UCSD-AML1 (cell line): ENCODE measurements at regions not wholly inside any gene's neighbourhood (a gene's known extent, or its start where the extent isn't known, plus 50 kb on each side); places are given as distances from the start of the nearest gene placed in this dataset.

Source experiments
- DNase-seq: peaks from one replicate; lab custom pipeline; 2025; ENCODE audit not compliant: unreplicated experiment; lab: John Stamatoyannopoulos, UW

- no peak for DNase-seq
Measured at GRCh38 chr16:9366048-9366969, 274.9 kb downstream of the HAPSTR1 start.

GRCh38 chr16:9370061-9370491, 278.6 kb downstream of the HAPSTR1 start:
- no peak for DNase-seq

GRCh38 chr16:9371713-9372448, 280.4 kb downstream of the HAPSTR1 start:
- no peak for DNase-seq

- no peak for DNase-seq
Measured at GRCh38 chr16:9372934-9373890, 281.8 kb downstream of the HAPSTR1 start.

- no peak for DNase-seq
Measured at GRCh38 chr16:9374061-9374460, 282.6 kb downstream of the HAPSTR1 start.

GRCh38 chr16:9378876-9379275, 287.4 kb downstream of the HAPSTR1 start:
- DNase-seq: no peak

GRCh38 chr16:9380221-9380620, 288.8 kb downstream of the HAPSTR1 start:
- DNase-seq: no peak

- no peak for DNase-seq
Measured at GRCh38 chr16:9381399-9381798, 290.0 kb downstream of the HAPSTR1 start.

GRCh38 chr16:9381905-9382304, 290.5 kb downstream of the HAPSTR1 start:
- no peak for DNase-seq

GRCh38 chr16:9383281-9383680, 291.8 kb downstream of the HAPSTR1 start:
- DNase-seq: no peak

GRCh38 chr16:9384141-9384540, 292.7 kb downstream of the HAPSTR1 start:
- DNase-seq: no peak

GRCh38 chr16:9389543-9390207, 298.2 kb downstream of the HAPSTR1 start:
- no peak for DNase-seq

- no peak for DNase-seq
Measured at GRCh38 chr16:9392956-9393355, 301.5 kb downstream of the HAPSTR1 start.

GRCh38 chr16:9393591-9393990, 302.1 kb downstream of the HAPSTR1 start:
- DNase-seq: no peak

- no peak for DNase-seq
Measured at GRCh38 chr16:9395958-9396359, 304.5 kb downstream of the HAPSTR1 start.

- no peak for DNase-seq
Measured at GRCh38 chr16:9399573-9399972, 308.1 kb downstream of the HAPSTR1 start.

- DNase-seq: no peak
Measured at GRCh38 chr16:9401173-9401572, 309.7 kb downstream of the HAPSTR1 start.

GRCh38 chr16:9402293-9402860, 310.9 kb downstream of the HAPSTR1 start:
- DNase-seq: no peak

- DNase-seq: no peak
Measured at GRCh38 chr16:9404811-9405210, 313.4 kb downstream of the HAPSTR1 start.
